ENCODE measurements at regions not wholly inside any gene's neighbourhood (a gene's known extent, or its start where the extent isn't known, plus 50 kb on each side); places are given as distances from the start of the nearest gene placed in this dataset.

- in situ Hi-C loops (cut with HindIII; ENCODE audit: low sequenced_read_pairs), result no loop called here
Measured at GRCh38 chr3:161555320-161555719, 58.7 kb downstream of the OTOL1 start.

- in situ Hi-C loops (cut with HindIII; ENCODE audit: low sequenced_read_pairs), result no loop called here
Measured at GRCh38 chr3:161556533-161556932, 59.9 kb downstream of the OTOL1 start.

DNA sequence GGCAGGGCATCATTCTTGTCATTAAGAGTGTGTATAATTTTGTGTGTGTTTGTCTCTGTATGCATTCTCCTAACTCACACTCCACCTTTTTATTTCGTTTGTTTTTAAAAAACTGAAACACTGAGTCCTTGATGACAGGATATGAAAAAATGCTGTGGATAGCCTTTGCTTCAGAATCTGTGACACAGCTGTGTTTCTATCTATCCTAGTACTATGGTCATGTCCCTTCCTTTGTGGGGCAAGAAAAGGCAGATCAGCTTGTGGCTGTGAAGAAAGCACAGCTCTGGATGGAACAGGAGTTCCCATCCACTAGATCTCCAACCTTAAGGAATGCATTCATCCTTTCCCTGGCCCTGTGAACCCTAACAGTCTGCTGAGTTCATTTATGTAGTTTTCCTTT, 60.3 kb downstream of the OTOL1 start:
- in situ Hi-C loops (cut with HindIII; ENCODE audit: low sequenced_read_pairs), result no loop called here

DNA sequence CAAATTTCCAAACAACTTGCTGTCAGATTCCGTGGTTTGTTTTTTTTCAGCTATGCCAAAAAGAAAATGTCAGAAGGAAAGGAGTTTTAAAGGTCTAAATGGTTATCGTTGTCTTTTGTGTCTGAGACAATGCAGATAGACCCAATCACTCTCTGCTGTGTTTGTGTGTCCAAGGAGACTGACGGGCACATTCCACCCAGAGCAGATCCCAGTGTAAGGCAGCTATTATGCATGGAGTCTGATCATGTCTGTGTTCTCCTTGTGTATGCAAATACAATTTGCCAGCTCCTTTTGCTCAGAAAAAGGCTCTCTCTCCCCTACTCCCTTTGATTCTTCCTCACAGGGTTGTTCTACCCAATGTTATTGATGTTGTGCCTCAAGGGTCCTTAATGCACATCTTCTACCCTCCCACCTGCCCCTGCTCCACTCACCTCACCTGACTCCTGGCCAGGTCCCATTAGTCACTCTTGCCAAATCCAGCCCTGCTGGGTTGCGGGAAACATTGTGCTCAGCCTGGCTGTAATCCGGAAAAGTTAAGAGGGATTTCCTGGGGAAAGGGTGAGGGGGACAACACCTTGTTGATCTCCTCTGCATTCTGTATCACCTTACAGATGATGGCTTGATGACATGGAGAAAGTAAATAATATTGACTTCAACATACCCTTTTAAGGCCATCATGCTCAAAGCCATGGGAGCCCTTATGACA, 61.0 kb downstream of the OTOL1 start:
- in situ Hi-C loops (cut with HindIII; ENCODE audit: low sequenced_read_pairs), result no loop called here

DNA sequence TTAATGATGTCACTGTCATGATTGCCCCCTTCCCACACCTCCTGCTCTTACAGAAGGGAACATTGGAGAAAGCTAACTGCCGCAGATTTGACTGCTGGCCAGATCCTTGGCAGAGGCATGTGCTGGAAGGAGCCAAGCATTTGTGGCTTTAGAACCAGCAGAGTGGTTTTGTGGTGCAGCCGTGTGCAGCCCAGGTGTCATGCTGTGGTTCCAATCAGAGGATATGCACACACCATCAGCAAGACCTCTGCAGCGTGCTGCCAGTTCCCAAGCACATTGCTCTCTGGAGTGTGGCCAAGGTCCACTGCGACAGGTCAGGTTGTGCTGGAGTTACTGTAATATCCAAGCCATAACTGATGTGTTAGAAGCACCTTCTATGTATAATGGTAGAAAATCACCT, 61.6 kb downstream of the OTOL1 start:
- in situ Hi-C loops (cut with HindIII; ENCODE audit: low sequenced_read_pairs), result no loop called here

DNA sequence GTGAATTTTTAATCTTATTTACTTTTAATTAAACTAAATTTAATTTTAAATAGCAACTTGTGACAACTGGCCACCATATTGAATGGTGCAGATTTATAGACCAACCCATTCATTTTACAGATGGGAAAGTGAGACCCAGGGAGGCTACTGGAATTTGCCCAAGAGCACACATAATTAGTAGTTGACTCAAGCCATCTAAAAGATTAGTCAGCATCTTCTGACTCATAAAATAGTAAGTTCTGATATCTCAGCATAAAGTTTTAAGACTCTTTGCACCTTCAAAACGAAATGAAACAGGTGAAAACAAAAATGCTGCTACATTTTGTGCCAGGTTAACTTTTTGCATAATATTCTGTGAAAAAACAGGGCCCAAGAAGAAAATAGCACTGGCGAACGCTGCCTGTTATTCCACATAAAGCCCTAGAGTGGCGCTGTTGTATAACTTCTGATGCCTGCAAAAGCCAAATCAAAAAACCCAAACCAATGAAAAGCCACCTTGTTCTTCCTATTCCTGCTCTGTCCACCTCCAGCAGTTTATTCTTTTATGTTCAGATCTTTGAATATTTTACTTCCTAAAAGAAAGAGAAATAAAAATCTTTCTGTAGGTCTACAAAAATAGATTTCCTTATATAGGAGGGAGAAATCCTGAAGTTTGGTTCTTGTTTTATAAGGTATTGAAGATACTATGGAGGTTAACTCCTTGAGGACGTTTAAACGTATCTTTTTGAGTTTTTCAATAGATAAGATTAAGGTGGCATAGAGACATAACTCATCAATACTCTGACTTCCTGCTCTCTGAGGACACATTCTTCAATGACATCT, 62.8 kb downstream of the OTOL1 start:
- in situ Hi-C loops (cut with HindIII; ENCODE audit: low sequenced_read_pairs), result no loop called here

- in situ Hi-C loops (cut with HindIII; ENCODE audit: low sequenced_read_pairs), result no loop called here
Measured at GRCh38 chr3:161560008-161560637, 63.5 kb downstream of the OTOL1 start.

DNA sequence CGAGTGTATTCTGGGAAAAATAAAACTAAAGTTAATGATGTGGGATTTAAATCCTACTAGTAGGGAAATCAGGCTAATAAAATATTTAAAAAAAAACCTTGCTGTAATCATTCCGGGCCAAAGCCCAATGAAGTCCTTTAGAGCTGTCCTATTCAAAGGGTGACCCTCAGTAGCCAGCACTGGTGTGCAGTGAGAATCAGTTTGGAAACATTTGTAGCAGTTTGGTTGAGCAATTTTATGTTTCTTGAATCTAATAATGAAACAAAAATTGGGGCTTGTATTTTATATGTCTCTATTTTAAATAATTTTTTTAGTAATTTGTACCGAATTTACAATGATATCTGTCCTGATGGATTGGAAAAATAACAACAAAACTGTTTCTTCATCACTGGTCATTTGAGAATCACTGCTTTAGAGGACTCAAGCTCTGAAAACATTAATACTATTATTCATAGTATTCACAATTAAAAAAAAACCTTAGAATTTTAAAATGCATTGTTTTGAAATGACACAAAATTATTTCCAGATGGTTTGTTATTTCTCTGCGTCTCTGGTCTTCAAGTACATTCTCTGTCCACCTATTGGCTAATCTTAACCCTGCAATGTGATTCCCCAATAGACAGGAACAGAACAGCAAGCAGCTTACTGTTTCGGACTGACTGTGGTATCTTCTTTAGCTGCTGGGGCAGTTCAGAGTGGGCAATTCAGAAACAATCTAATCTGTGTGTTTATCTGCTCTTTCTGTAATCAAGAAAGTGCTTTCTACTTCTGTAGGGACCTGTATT, 71.2 kb downstream of the OTOL1 start:
- in situ Hi-C loops (cut with HindIII; ENCODE audit: low sequenced_read_pairs), result no loop called here

DNA sequence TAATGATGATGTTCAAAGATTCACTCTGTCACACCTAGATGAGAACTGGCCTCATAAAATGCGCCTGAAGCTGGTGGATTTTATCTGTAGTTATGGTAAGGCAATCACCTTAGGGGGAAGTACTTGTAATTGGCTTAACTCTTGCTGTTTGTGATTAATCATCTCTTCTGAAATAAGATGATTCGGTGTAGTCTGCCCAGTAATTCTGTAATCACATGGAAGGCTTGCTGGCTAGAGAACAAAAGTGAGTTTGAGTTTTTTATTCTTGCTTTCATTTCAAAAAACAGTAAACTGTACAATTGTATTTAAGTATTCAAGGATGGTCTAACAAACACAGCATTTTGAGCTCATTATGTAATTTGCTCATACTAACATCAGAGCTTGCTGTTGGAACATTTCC, 72.1 kb downstream of the OTOL1 start:
- in situ Hi-C loops (cut with HindIII; ENCODE audit: low sequenced_read_pairs), result no loop called here

DNA sequence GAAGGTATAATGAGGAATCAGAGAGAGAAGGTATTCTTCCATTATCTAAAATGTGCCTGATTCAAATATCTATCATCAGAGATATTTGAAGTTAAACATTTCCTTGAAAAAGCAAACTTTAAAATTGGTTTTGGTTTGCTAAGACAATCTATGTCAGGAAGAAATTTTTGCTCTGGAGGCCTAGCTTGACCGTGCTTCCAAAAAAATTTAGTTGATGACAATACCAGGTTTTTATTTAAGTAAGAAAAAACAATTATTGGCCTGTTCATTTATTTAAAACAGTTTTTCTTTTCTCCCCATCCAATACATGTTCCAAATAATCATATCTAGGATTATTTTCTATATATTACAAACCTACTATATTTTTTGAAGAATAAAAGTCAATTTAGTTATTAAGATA, 75.3 kb downstream of the OTOL1 start:
- in situ Hi-C loops (cut with HindIII; ENCODE audit: low sequenced_read_pairs), result no loop called here

GRCh38 chr3:161573136-161573535, 76.5 kb downstream of the OTOL1 start:
- in situ Hi-C loops (cut with HindIII; ENCODE audit: low sequenced_read_pairs), result no loop called here

DNA sequence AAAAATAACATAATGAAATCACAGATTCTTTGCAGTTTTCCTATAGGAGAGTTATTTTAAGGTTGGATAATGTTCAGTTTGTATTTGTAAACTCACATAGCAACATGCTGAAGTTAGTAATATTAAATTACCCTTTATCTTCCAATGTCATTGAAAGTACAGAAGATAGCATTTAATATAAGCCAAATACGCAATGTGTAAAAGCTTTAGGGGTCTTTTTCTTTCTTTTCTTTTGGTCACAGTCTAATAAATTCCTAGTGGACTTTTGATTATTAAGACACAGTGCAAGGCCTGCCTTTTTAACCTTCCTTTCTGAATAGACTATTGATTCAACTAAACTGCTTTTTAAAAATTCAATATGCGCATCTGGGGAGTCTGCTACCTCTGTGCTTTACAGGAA, 79.3 kb downstream of the OTOL1 start:
- in situ Hi-C loops (cut with HindIII; ENCODE audit: low sequenced_read_pairs), result no loop called here

DNA sequence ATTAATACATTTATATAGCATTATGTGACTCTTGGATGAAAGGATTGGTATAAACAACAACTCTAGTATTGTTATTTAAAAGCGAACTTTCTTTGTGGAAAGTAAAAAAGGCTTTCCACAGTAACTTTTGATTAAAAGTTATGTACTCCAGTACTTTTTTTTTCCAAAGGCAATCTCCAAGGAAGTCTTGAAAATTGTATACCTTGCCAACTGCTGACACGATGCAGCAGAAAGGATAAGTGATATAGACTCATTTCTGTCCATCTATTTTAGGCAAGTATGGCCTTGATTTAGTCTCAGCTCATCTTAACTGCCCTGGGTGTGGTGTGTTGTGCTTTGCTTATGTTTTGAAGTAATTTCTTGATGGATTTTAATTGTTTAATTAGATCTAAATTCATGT, 79.7 kb downstream of the OTOL1 start:
- in situ Hi-C loops (cut with HindIII; ENCODE audit: low sequenced_read_pairs), result no loop called here

- in situ Hi-C loops (cut with HindIII; ENCODE audit: low sequenced_read_pairs), result no loop called here
Measured at GRCh38 chr3:161576714-161577510, 80.3 kb downstream of the OTOL1 start.

DNA sequence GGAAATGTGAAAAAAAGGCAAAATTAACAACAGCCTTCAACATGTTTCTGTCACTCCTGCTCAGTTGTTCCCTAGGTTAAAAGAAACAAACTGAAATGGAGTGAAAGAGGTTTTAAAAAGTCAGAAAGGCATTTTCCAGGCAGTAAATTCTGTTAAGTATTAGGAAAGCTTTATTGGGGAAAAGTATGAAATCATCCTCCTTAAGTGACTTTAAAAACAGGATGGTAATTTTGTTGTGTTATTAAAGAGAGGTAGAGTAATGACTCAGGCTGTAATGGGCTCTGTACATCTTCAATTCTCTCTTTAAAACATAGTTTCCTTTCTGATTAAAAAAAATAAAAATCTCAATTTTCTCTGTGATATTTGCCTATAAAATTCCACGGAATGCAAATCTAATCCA, 81.1 kb downstream of the OTOL1 start:
- in situ Hi-C loops (cut with HindIII; ENCODE audit: low sequenced_read_pairs), result no loop called here

GRCh38 chr3:161579395-161580126, 83.0 kb downstream of the OTOL1 start:
- in situ Hi-C loops (cut with HindIII; ENCODE audit: low sequenced_read_pairs), result no loop called here

GRCh38 chr3:161585922-161586321, 89.3 kb downstream of the OTOL1 start:
- in situ Hi-C loops (cut with HindIII; ENCODE audit: low sequenced_read_pairs), result no loop called here

GRCh38 chr3:161586556-161587235, 90.1 kb downstream of the OTOL1 start:
- in situ Hi-C loops (cut with HindIII; ENCODE audit: low sequenced_read_pairs), result no loop called here

GRCh38 chr3:161598639-161599038, 102.0 kb downstream of the OTOL1 start:
- in situ Hi-C loops (cut with HindIII; ENCODE audit: low sequenced_read_pairs), result no loop called here

All from endothelial cell of hepatic sinusoid (primary cell).